GM12878 (cell line): ENCODE measurements at regions not wholly inside any gene's neighbourhood (a gene's known extent, or its start where the extent isn't known, plus 50 kb on each side); places are given as distances from the start of the nearest gene placed in this dataset.

Experiments
- ATAC-seq: fragments of 200-7000 bp; cut with Tn5 transposase; 3 replicates; pipeline ENCODE4 v1.9.1; 2020; ENCODE audit warnings: mild to moderate bottlenecking, moderate library complexity
- BruUV-seq: library from RNA; stranded (reverse); fragments of 400-500 nt; replicated peaks from 2 replicates; lab custom pipeline; 2021; lab: Mats Ljungman, UMichigan
- CTCF ChIA-PET: fragments of 300-600 bp; sonication (Branson Sonifier 250); formaldehyde crosslinking; extraction: SDS; loops from one replicate; lab custom pipeline; 2021; ENCODE audit warnings: inconsistent platforms; lab: Yijun Ruan, JAX
- POLR2A ChIA-PET: fragments of 350-600 bp; formaldehyde crosslinking; extraction: SDS; loops from one replicate; lab custom pipeline; 2021; ENCODE audit warnings: inconsistent platforms; lab: Charles Lee
- RAD21 ChIA-PET: fragments of 300-600 bp; sonication (Branson Sonifier 250); formaldehyde crosslinking; loops from one replicate; lab custom pipeline; 2023; ENCODE audit warnings: antibody characterized with exemption; ENCODE audit not compliant: unreplicated experiment; lab: Charles Lee
- SMC1A ChIA-PET: fragments of 300-600 bp; sonication (Branson Sonifier 250); formaldehyde crosslinking; loops from one replicate; lab custom pipeline; 2023; ENCODE audit not compliant: unreplicated experiment, uncharacterized antibody; lab: Charles Lee
- DNase-seq: peaks from one replicate; pipeline ENCODE4 v3.0.0-alpha.2; 2011; ENCODE audit warnings: low read depth, low spot score
- FAIRE-seq: peaks from 3 replicates; lab custom pipeline; 2011; peaks lifted over from hg19 to GRCh38; lab: Jason Lieb, UNC
- H2AFZ ChIP-seq: 2 replicates; pipeline ENCODE4 v1.6.0; 2011; ENCODE audit warnings: low read depth, low read length, control low read depth; ENCODE audit not compliant: control insufficient read depth
- H3K27ac ChIP-seq: 2 replicates; pipeline ENCODE4 v1.5.1; 2011; ENCODE audit warnings: control low read depth; ENCODE audit not compliant: control insufficient read depth, insufficient read depth
- H3K27me3 ChIP-seq, 2 experiments: replicated peaks in 1 of 2; 2 replicates each; pipeline versions ENCODE4 v1.6.0 to v1.6.1; 2011; ENCODE audit warnings: low read length in 1 of 2; ENCODE audit not compliant: control insufficient read depth in 2 of 2, insufficient read depth in 2 of 2
- H3K36me3 ChIP-seq, 2 experiments: 2 replicates each; pipeline ENCODE4 v1.5.1; 2011; ENCODE audit warnings: low read length in 1 of 2; ENCODE audit not compliant: control insufficient read depth in 2 of 2, insufficient read depth in 2 of 2
- H3K4me1 ChIP-seq: 2 replicates; pipeline ENCODE4 v1.6.1; 2011; ENCODE audit warnings: mild to moderate bottlenecking, low read length, moderate library complexity, mixed read lengths; ENCODE audit not compliant: control insufficient read depth, insufficient read depth
- H3K4me2 ChIP-seq: 2 replicates; pipeline ENCODE4 v1.6.0; 2011; ENCODE audit warnings: control low read depth; ENCODE audit not compliant: control insufficient read depth, insufficient read depth
- H3K4me3 ChIP-seq: fragments of 200-600 bp; sonication (generic); 2 replicates; pipeline ENCODE4 v1.5.1; 2016
- H3K79me2 ChIP-seq: 2 replicates; pipeline ENCODE4 v1.6.0; 2011; ENCODE audit warnings: low read length; ENCODE audit not compliant: control insufficient read depth, insufficient read depth
- H3K9ac ChIP-seq: 2 replicates; pipeline ENCODE4 v1.8.0; 2011; ENCODE audit warnings: low read length, control low read depth, mixed read lengths; ENCODE audit not compliant: control insufficient read depth, insufficient read depth
- H3K9me3 ChIP-seq: replicated peaks from 3 replicates; pipeline ENCODE4 v1.5.1; 2011; ENCODE audit warnings: mild to moderate bottlenecking, low read length; ENCODE audit not compliant: control insufficient read depth, insufficient read depth
- H4K20me1 ChIP-seq: 2 replicates; pipeline ENCODE4 v1.6.0; 2011; ENCODE audit not compliant: control insufficient read depth, insufficient read depth
- MTA2 ChIP-seq: fragments of 450-650 bp; IDR thresholded peaks from 2 replicates; pipeline ENCODE4 v1.6.1; 2016; ENCODE audit warnings: low read depth, mild to moderate bottlenecking, moderate library complexity
- RCOR1 ChIP-seq: conservative IDR thresholded peaks from 2 replicates; pipeline ENCODE4 v1.6.1; 2012; ENCODE audit warnings: low read depth, low read length, improper control_type of control experiment
- TCF7 ChIP-seq: IDR thresholded peaks from 2 replicates; pipeline ENCODE4 v1.6.1; 2014; ENCODE audit warnings: antibody characterized with exemption, borderline replicate concordance
- WGBS: methylation state at CpG from one replicate; pipeline ENCODE4 v1.1.6; 2016; ENCODE audit warnings: low lambda C conversion rate; ENCODE audit not compliant: insufficient replicate concordance, insufficient coverage; ENCODE audit errors: missing lambda C conversion rate; 5-methylcytosine and 5-hydroxymethylcytosine counted together
- in situ Hi-C: fragments of 300-500 bp; cut with MboI; formaldehyde crosslinking; loops from 9 replicates; pipeline ENCODE4 v1.14.3; 2018; ENCODE audit warnings: mixed read lengths
- intact Hi-C: fragments of 100-400 bp; cut with micrococcal nuclease; formaldehyde crosslinking; loops from one replicate; pipeline ENCODE4 v1.14.2; 2022; ENCODE audit not compliant: unreplicated experiment
- TF ChIP-seq, protein P1 (sequence below): fragments of 450-650 bp; formaldehyde crosslinking; IDR thresholded peaks from 2 replicates; pipeline ENCODE4 v1.4.0; 2020; ENCODE audit warnings: mild to moderate bottlenecking, moderate library complexity
- TF ChIP-seq, protein P2 (sequence below): fragments of 450-650 bp; IDR thresholded peaks from 2 replicates; pipeline ENCODE4 v1.6.1; 2016; ENCODE audit warnings: mild to moderate bottlenecking, moderate library complexity, borderline replicate concordance

DNA sequence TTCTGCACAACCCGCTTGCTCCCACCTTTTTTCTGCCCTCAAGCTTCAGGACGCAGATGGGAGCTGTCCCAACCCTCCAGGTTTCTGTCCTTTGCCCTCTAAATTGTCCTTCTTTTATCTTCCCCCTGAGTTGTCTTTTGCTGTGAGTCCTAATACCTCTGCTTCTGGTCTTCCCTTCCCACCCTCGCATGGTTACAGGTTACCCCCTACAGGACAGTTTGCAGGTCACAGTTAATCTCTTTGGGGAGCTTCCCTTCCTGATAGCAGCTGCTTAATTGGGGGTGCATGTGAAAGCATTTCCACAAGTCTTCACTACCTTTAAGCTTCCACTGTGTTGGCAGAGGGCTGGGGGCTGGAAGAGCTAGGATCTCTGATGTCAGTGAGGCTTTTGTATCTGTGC lies 121.5 kb upstream of the CXCL12 start (continued):
- TF ChIP-seq, protein P1, sequence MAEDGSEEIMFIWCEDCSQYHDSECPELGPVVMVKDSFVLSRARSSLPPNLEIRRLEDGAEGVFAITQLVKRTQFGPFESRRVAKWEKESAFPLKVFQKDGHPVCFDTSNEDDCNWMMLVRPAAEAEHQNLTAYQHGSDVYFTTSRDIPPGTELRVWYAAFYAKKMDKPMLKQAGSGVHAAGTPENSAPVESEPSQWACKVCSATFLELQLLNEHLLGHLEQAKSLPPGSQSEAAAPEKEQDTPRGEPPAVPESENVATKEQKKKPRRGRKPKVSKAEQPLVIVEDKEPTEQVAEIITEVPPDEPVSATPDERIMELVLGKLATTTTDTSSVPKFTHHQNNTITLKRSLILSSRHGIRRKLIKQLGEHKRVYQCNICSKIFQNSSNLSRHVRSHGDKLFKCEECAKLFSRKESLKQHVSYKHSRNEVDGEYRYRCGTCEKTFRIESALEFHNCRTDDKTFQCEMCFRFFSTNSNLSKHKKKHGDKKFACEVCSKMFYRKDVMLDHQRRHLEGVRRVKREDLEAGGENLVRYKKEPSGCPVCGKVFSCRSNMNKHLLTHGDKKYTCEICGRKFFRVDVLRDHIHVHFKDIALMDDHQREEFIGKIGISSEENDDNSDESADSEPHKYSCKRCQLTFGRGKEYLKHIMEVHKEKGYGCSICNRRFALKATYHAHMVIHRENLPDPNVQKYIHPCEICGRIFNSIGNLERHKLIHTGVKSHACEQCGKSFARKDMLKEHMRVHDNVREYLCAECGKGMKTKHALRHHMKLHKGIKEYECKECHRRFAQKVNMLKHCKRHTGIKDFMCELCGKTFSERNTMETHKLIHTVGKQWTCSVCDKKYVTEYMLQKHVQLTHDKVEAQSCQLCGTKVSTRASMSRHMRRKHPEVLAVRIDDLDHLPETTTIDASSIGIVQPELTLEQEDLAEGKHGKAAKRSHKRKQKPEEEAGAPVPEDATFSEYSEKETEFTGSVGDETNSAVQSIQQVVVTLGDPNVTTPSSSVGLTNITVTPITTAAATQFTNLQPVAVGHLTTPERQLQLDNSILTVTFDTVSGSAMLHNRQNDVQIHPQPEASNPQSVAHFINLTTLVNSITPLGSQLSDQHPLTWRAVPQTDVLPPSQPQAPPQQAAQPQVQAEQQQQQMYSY: no peak
- TF ChIP-seq RCOR1 (no peak), TCF7 (no peak)
- TF ChIP-seq, all 136 proteins: peak for 0

DNA sequence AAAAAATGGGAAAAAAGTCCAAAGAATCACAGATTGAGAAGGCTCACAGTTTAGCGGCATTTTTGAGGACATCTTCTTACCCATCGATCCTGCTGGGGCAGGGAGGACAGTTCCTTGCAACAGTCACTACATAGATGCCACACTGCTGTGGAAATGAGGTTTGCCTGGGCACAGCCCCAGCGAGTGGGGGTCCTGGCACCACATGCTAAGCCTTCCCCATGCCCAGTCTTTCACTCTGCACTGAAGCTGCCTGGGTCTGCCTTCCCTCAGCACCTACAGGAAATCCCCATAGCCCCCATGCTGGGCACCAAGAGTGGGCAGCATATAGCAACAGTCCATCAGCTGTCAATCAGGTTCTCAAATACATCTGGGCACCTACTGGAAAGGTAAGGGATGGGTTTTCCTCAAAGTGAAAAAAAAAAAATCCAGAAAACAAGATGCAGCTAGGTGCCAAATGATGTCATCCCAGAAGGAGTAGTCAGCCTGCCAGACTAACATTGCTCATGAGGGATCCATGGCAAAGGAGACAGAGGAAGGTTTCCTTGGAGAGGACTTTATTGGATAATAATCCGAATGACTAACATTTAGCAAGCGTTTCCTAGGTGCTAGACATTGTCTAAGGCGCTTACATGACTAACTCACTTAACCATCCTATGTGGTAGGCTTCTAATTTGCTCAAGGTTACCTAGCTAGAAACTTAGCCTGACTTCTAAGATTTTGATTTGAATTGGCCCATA lies 125.7 kb upstream of the CXCL12 start:
- intact Hi-C loops (no loop called here), in situ Hi-C loops (loop anchor here (25.0 kb wide), 1 partner anchor 98 kb away; no protein-coding TSS in a partner anchor)
- H3K9ac ChIP-seq: no peak overlapping the region
- no peaks in the 10 kb centered on the region for H4K20me1 ChIP-seq
- ChIA-PET CTCF (no interaction called here), POLR2A (no interaction called here), RAD21 (no interaction called here), SMC1A (no interaction called here)
- FAIRE-seq (no peak), ATAC-seq (no peak), DNase-seq (no peak)
- H3K79me2 ChIP-seq: no peaks in the 10 kb centered on the region
- no peak overlapping the region for H2AFZ ChIP-seq
- no peaks in the 10 kb centered on the region for H3K36me3 ChIP-seq
- H3K4me1 ChIP-seq: no peaks in the 10 kb centered on the region
- no TSS peak for BruUV-seq
- H3K27me3 ChIP-seq: no peaks in the 10 kb centered on the region
- no peak overlapping the region for H3K4me2 ChIP-seq
- no peaks in the 10 kb centered on the region for H3K9me3 ChIP-seq
- TF ChIP-seq, protein P2, sequence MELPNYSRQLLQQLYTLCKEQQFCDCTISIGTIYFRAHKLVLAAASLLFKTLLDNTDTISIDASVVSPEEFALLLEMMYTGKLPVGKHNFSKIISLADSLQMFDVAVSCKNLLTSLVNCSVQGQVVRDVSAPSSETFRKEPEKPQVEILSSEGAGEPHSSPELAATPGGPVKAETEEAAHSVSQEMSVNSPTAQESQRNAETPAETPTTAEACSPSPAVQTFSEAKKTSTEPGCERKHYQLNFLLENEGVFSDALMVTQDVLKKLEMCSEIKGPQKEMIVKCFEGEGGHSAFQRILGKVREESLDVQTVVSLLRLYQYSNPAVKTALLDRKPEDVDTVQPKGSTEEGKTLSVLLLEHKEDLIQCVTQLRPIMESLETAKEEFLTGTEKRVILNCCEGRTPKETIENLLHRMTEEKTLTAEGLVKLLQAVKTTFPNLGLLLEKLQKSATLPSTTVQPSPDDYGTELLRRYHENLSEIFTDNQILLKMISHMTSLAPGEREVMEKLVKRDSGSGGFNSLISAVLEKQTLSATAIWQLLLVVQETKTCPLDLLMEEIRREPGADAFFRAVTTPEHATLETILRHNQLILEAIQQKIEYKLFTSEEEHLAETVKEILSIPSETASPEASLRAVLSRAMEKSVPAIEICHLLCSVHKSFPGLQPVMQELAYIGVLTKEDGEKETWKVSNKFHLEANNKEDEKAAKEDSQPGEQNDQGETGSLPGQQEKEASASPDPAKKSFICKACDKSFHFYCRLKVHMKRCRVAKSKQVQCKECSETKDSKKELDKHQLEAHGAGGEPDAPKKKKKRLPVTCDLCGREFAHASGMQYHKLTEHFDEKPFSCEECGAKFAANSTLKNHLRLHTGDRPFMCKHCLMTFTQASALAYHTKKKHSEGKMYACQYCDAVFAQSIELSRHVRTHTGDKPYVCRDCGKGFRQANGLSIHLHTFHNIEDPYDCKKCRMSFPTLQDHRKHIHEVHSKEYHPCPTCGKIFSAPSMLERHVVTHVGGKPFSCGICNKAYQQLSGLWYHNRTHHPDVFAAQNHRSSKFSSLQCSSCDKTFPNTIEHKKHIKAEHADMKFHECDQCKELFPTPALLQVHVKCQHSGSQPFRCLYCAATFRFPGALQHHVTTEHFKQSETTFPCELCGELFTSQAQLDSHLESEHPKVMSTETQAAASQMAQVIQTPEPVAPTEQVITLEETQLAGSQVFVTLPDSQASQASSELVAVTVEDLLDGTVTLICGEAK: no peak
- TF ChIP-seq TCF7 (no peak), MTA2 (no peak)
- WGBS: 26% methylated on average over 6 of the region's 6 CpGs
- no peak overlapping the region for H3K27ac ChIP-seq
- H3K4me3 ChIP-seq: no peak overlapping the region
